Right renal cortex interstitium (tissue), 3 donors: ENCODE measurements at regions not wholly inside any gene's neighbourhood (a gene's known extent, or its start where the extent isn't known, plus 50 kb on each side); places are given as distances from the start of the nearest gene placed in this dataset.

Experiments
- DNase-seq, 3 donors: peaks; one replicate each; pipeline ENCODE4 v3.0.0-alpha.2; 2013; ENCODE audit warnings: low read depth in 3 of 3, low spot score in 2 of 3

DNA sequence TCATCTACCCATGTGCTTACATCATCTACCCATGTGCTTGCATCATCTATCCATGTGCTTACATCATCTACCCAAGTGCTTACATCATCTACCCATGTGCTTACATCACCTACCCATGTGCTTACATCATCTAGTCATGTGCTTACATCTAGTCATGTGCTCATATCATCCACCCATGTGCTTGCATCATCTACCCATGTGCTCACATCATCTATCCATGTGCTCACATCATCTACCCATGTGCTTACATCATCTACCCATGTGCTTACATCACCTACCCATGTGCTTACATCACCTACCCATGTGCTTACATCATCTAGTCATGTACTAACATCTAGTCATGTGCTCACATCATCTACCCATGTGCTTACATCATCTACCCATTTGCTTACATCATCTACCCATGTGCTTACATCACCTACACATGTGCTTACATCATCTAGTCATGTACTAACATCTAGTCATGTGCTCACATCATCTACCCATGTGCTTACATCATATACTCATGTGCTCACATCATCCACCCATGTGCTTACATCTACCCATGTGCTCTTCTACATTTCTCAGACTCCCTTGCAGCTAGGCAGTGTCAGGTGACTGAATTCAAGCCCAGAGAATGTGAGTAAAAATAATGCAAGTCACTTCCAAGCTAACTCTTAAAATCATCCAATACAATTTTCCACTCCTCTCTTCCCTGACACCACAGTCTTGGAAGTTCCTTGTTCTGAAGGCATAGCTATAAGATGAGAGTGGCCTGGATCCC lies 196.8 kb downstream of the CBLN1 start:
- no peak for DNase-seq

GRCh38 chr16:49081554-49081953 lies 200.1 kb downstream of the CBLN1 start:
- no peak for DNase-seq

GRCh38 chr16:49081086-49081485 lies 200.6 kb downstream of the CBLN1 start:
- DNase-seq, result no peak

GRCh38 chr16:49078571-49078970 lies 203.1 kb downstream of the CBLN1 start:
- DNase-seq, result no peak

DNA sequence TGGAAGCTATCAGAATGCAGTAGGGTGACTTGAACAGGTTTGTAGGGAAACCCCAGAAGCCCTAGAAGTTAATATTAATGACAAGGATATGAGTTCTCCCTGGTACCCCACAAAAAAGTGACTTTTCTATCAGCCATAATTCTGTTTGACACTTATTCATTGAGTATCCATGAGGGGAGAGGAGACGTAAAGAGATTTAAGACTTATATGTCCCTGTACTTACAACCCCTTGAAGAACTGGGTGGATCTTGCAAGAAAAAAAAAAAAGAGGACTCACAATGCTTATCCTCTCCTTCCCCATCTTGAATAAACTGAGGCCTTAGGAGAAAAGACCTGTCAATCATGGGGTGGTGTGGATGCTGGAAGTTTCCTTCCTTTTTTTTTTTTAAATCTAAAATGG lies 203.5 kb downstream of the CBLN1 start:
- no peak for DNase-seq

- no peak for DNase-seq
These were observed 205.9 kb downstream of the CBLN1 start for GRCh38 chr16:49075709-49076108.

DNA sequence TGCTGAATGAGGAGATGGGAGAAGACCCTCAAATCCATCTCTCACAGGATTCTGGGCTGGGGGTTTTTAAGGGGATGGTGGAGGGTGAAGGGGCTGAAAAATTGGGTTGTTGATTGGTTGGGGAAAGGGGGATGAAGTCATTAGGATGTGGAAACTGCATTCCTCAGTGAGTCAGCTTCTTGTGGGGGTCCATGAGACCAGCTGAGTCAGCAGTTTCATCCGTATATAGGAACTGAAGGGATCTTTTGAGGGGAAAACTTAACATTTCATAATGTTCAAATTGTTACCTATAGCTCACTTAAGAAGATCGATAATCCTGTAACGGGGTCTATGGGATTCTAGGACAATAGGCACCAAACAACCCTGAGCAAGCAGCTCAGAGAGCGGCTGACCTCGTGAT lies 213.4 kb downstream of the CBLN1 start:
- no peak for DNase-seq

DNA sequence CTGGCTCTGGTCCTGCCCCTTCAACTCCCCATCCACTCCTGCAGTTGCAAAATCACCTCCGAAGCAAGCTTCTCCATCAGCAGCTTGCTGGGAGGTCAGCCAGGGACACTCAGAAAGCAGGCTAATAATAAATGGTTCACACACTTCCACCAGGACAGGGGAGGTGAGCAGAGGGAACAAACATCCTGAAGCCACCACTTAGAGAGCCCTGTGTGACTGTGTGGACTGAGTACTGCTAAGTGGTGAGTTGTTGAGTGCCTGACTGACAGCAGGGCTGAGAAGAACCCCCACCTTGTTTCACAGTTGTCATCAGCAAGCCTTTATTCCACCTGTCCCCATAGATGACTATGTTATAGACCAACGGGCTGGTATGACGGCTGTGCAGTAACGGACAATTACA lies 213.9 kb downstream of the CBLN1 start:
- no peak for DNase-seq

- no peak for DNase-seq
These were observed 220.4 kb downstream of the CBLN1 start for GRCh38 chr16:49061137-49061714.

GRCh38 chr16:49060728-49061127 lies 220.9 kb downstream of the CBLN1 start:
- DNase-seq, result no peak

GRCh38 chr16:49058382-49058781 lies 223.3 kb downstream of the CBLN1 start:
- DNase-seq, result no peak

GRCh38 chr16:49057936-49058335 lies 223.7 kb downstream of the CBLN1 start:
- no peak for DNase-seq

GRCh38 chr16:49057391-49057790 lies 224.2 kb downstream of the CBLN1 start:
- no peak for DNase-seq

- no peak for DNase-seq
These were observed 225.1 kb downstream of the CBLN1 start for GRCh38 chr16:49056546-49056945.

DNA sequence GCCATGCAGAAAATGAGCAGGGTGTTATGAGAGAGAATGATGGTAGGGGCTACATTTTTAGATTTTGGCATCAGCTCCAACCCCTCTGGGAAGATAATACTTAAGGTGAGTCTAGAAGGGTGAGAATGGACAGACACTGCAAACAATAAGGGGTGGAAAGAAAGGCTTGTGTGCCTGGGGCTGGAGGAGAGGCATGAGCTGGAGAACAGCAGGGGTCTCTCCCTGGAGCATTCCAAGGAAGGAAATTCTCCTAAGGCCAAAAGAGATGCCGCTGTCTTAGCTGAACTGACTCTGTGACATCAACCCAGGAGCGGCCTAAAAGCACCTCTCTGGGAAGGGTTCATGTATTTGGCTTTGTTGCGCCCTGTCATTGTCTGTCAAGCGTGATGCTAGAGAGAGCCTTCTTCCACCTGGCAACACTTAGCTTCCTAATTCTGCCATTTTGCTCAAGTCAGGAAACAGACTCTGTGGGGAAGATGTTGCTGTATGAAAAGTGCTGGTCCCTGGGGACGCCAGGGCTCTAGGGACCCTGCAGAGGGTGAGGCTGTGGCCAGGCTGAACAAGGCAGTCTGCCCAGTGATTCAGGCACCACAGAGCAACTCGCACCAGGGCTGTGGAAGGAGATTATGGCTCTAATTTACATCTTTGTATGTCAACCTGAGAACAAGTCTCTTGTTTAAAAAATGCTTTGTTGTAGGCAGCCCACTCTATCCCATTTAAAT lies 225.7 kb downstream of the CBLN1 start:
- DNase-seq, result no peak

DNA sequence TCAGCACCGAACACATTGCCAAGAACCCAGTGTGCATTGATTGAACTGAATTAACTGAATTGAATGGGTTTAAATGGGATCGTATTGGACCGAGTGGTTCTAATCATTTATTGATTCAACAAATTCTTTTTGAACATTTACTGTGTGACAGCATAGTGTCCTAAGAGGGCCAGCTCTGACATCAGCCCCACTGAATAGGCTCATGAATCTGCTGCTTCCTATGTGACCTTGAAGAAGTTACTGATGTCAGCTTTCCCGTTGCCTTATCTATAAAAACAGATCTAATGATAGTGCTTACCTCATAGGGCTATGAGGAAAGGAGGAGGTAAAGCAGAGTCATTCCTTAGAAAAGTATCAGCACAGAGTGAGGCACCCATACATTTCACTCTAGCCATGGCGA lies 226.3 kb downstream of the CBLN1 start:
- no peak for DNase-seq

- no peak for DNase-seq
These were observed 227.0 kb downstream of the CBLN1 start for GRCh38 chr16:49054606-49055005.

- no peak for DNase-seq
These were observed 228.8 kb downstream of the CBLN1 start for GRCh38 chr16:49052846-49053245.

- no peak for DNase-seq
These were observed 230.1 kb downstream of the CBLN1 start for GRCh38 chr16:49051576-49051975.

- DNase-seq, result no peak
These were observed 231.0 kb downstream of the CBLN1 start for GRCh38 chr16:49050607-49051006.

DNA sequence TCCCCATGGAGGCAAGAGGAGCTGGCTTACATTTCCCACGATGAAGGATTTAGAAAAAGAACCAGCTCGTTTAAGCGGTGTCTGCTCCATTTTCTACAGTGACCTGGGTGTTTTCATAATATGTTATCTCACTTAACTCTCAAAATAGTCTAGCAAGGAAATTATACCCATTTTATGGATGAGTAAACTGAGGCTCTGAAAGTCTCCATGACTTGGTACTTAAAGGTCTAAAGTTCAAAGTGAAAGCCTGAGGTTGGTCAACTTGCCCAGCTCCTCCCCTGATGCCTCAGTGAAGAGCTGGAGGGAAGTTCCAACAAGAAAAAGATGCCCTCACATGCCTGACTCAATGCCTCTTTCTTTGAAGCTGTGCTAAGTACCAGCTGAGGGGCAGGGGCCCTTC lies 232.0 kb downstream of the CBLN1 start:
- no peak for DNase-seq

- DNase-seq, result no peak
These were observed 232.4 kb downstream of the CBLN1 start for GRCh38 chr16:49049191-49049590.
